Memory B cell (primary cell): ENCODE measurements at regions not wholly inside any gene's neighbourhood (a gene's known extent, or its start where the extent isn't known, plus 50 kb on each side); places are given as distances from the start of the nearest gene placed in this dataset.

Source experiments
- ATAC-seq: fragments of 150-1000 bp; cut with Tn5 transposase; 2 replicates; pipeline ENCODE4 v1.10.0; 2021; ENCODE audit warnings: low read depth, mild to moderate bottlenecking, moderate library complexity
- DNase-seq, 2 donors: peaks; one replicate each; pipeline ENCODE4 v3.0.0; 2022; ENCODE audit warnings: low spot score in 2 of 2
- H3K27ac Mint-ChIP-seq: one replicate; pipeline ENCODE4 v1.8.0; 2022; ENCODE audit warnings: mild to moderate bottlenecking, moderate library complexity, mixed read lengths
- H3K27me3 Mint-ChIP-seq: one replicate; pipeline ENCODE4 v1.8.0; 2022; ENCODE audit warnings: mixed read lengths
- H3K36me3 Mint-ChIP-seq: one replicate; pipeline ENCODE4 v1.8.0; 2022; ENCODE audit warnings: mild to moderate bottlenecking, mixed read lengths
- H3K4me1 Mint-ChIP-seq: one replicate; pipeline ENCODE4 v1.8.0; 2022; ENCODE audit warnings: mixed read lengths
- H3K4me3 Mint-ChIP-seq: one replicate; pipeline ENCODE4 v1.8.0; 2022; ENCODE audit warnings: mild to moderate bottlenecking, moderate library complexity, mixed read lengths
- H3K9me3 Mint-ChIP-seq: one replicate; pipeline ENCODE4 v1.8.0; 2022; ENCODE audit warnings: mixed read lengths

- no peaks in the 10 kb centered on the region for H3K36me3 Mint-ChIP-seq
- no peaks in the 10 kb centered on the region for H3K9me3 Mint-ChIP-seq
- DNase-seq (no peak), ATAC-seq (no peak)
- H3K4me1 Mint-ChIP-seq: no peaks in the 10 kb centered on the region
- H3K27me3 Mint-ChIP-seq: no peaks in the 10 kb centered on the region
- no peak overlapping the region for H3K4me3 Mint-ChIP-seq
- no peak overlapping the region for H3K27ac Mint-ChIP-seq
Measured at GRCh38 chr3:25300141-25300540, 127.9 kb upstream of the RARB start.

- DNase-seq (no peak), ATAC-seq (no peak)
- H3K27me3 Mint-ChIP-seq: no peaks in the 10 kb centered on the region
- no peaks in the 10 kb centered on the region for H3K4me1 Mint-ChIP-seq
- no peak overlapping the region for H3K27ac Mint-ChIP-seq
- H3K9me3 Mint-ChIP-seq: no peaks in the 10 kb centered on the region
- H3K4me3 Mint-ChIP-seq: no peak overlapping the region
- no peaks in the 10 kb centered on the region for H3K36me3 Mint-ChIP-seq
Measured at GRCh38 chr3:25304916-25305315, 123.1 kb upstream of the RARB start.

- Mint-ChIP-seq H3K9me3 (peaks cover 1% of the 10 kb centered on the region), H3K4me3 (no peak overlapping the region), H3K4me1 (no peaks in the 10 kb centered on the region), H3K27ac (no peak overlapping the region), H3K36me3 (no peaks in the 10 kb centered on the region), H3K27me3 (no peaks in the 10 kb centered on the region)
- no peak for DNase-seq
- ATAC-seq: no peak
Measured at GRCh38 chr3:25306066-25306465, 122.0 kb upstream of the RARB start.

- H3K27ac Mint-ChIP-seq: no peak overlapping the region
- no peak overlapping the region for H3K4me3 Mint-ChIP-seq
Measured at GRCh38 chr3:25306705-25307104, 121.4 kb upstream of the RARB start.

GRCh38 chr3:25313286-25313685 lies 114.8 kb upstream of the RARB start:
- Mint-ChIP-seq H3K27ac (no peak overlapping the region), H3K36me3 (no peaks in the 10 kb centered on the region), H3K4me3 (no peak overlapping the region), H3K9me3 (peaks cover 1% of the 10 kb centered on the region), H3K4me1 (no peaks in the 10 kb centered on the region), H3K27me3 (no peaks in the 10 kb centered on the region)
- ATAC-seq (no peak), DNase-seq (no peak)

More at GRCh38 chr3:25306705-25307104, 121.4 kb upstream of the RARB start:
- peaks cover 1% of the 10 kb centered on the region for H3K9me3 Mint-ChIP-seq
- ATAC-seq: no peak
- no peaks in the 10 kb centered on the region for H3K36me3 Mint-ChIP-seq
- no peaks in the 10 kb centered on the region for H3K4me1 Mint-ChIP-seq
- no peak for DNase-seq
- no peaks in the 10 kb centered on the region for H3K27me3 Mint-ChIP-seq

- ATAC-seq: no peak
- H3K9me3 Mint-ChIP-seq: peaks cover 1% of the 10 kb centered on the region
- no peaks in the 10 kb centered on the region for H3K36me3 Mint-ChIP-seq
- H3K4me3 Mint-ChIP-seq: no peak overlapping the region
- no peaks in the 10 kb centered on the region for H3K27me3 Mint-ChIP-seq
- H3K4me1 Mint-ChIP-seq: no peaks in the 10 kb centered on the region
- DNase-seq: no peak
- H3K27ac Mint-ChIP-seq: no peak overlapping the region
Measured at GRCh38 chr3:25324954-25325655, 103.0 kb upstream of the RARB start.

- Mint-ChIP-seq H3K27ac (no peak overlapping the region), H3K9me3 (peaks cover 10% of the 10 kb centered on the region), H3K4me1 (no peaks in the 10 kb centered on the region), H3K36me3 (no peaks in the 10 kb centered on the region), H3K27me3 (no peaks in the 10 kb centered on the region), H3K4me3 (no peak overlapping the region)
- DNase-seq: no peak
- ATAC-seq: no peak
Measured at GRCh38 chr3:25335356-25335755, 92.7 kb upstream of the RARB start.

GRCh38 chr3:25338158-25338725 lies 89.8 kb upstream of the RARB start:
- Mint-ChIP-seq H3K4me3 (no peak overlapping the region), H3K36me3 (no peaks in the 10 kb centered on the region), H3K27me3 (no peaks in the 10 kb centered on the region), H3K4me1 (no peaks in the 10 kb centered on the region), H3K27ac (no peak overlapping the region), H3K9me3 (peaks cover 3% of the 10 kb centered on the region)
- DNase-seq (no peak), ATAC-seq (no peak)

- Mint-ChIP-seq H3K9me3 (peaks cover 3% of the 10 kb centered on the region), H3K4me3 (no peak overlapping the region), H3K27me3 (no peaks in the 10 kb centered on the region), H3K27ac (no peak overlapping the region), H3K36me3 (no peaks in the 10 kb centered on the region), H3K4me1 (no peaks in the 10 kb centered on the region)
- DNase-seq (no peak), ATAC-seq (no peak)
Measured at GRCh38 chr3:25339225-25339624, 88.8 kb upstream of the RARB start.

GRCh38 chr3:25344670-25345069 lies 83.4 kb upstream of the RARB start:
- no peaks in the 10 kb centered on the region for H3K4me1 Mint-ChIP-seq
- no peak overlapping the region for H3K4me3 Mint-ChIP-seq
- DNase-seq (no peak), ATAC-seq (no peak)
- no peaks in the 10 kb centered on the region for H3K9me3 Mint-ChIP-seq
- no peaks in the 10 kb centered on the region for H3K36me3 Mint-ChIP-seq
- H3K27ac Mint-ChIP-seq: no peak overlapping the region
- no peaks in the 10 kb centered on the region for H3K27me3 Mint-ChIP-seq

GRCh38 chr3:25349095-25349494 lies 79.0 kb upstream of the RARB start:
- no peak overlapping the region for H3K27ac Mint-ChIP-seq
- H3K4me1 Mint-ChIP-seq: no peaks in the 10 kb centered on the region
- no peak overlapping the region for H3K4me3 Mint-ChIP-seq
- no peaks in the 10 kb centered on the region for H3K9me3 Mint-ChIP-seq
- DNase-seq: no peak
- no peaks in the 10 kb centered on the region for H3K27me3 Mint-ChIP-seq
- H3K36me3 Mint-ChIP-seq: no peaks in the 10 kb centered on the region
- ATAC-seq: no peak

GRCh38 chr3:25349828-25350724 lies 78.0 kb upstream of the RARB start:
- no peak for DNase-seq
- no peaks in the 10 kb centered on the region for H3K9me3 Mint-ChIP-seq
- H3K4me1 Mint-ChIP-seq: no peaks in the 10 kb centered on the region
- no peaks in the 10 kb centered on the region for H3K36me3 Mint-ChIP-seq
- no peak overlapping the region for H3K4me3 Mint-ChIP-seq
- H3K27ac Mint-ChIP-seq: no peak overlapping the region
- no peaks in the 10 kb centered on the region for H3K27me3 Mint-ChIP-seq
- ATAC-seq: no peak

- Mint-ChIP-seq H3K9me3 (no peaks in the 10 kb centered on the region), H3K27ac (no peak overlapping the region), H3K4me3 (no peak overlapping the region), H3K4me1 (no peaks in the 10 kb centered on the region), H3K27me3 (no peaks in the 10 kb centered on the region), H3K36me3 (no peaks in the 10 kb centered on the region)
- ATAC-seq (no peak), DNase-seq (no peak)
Measured at GRCh38 chr3:25350725-25351114, 77.3 kb upstream of the RARB start.

- ATAC-seq: no peak
Measured at GRCh38 chr3:25354071-25354470, 74.0 kb upstream of the RARB start.

More at GRCh38 chr3:25354071-25354470, 74.0 kb upstream of the RARB start:
- no peak for DNase-seq
- H3K27me3 Mint-ChIP-seq: no peaks in the 10 kb centered on the region
- H3K27ac Mint-ChIP-seq: no peak overlapping the region
- H3K4me3 Mint-ChIP-seq: no peak overlapping the region
- H3K4me1 Mint-ChIP-seq: no peaks in the 10 kb centered on the region
- H3K36me3 Mint-ChIP-seq: no peaks in the 10 kb centered on the region
- H3K9me3 Mint-ChIP-seq: peaks cover 7% of the 10 kb centered on the region
